PC-3 (cell line): ENCODE measurements at regions not wholly inside any gene's neighbourhood (a gene's known extent, or its start where the extent isn't known, plus 50 kb on each side); places are given as distances from the start of the nearest gene placed in this dataset.

Source experiments
- ATAC-seq: fragments of 200-7000 bp; cut with Tn5 transposase; 2 replicates; pipeline ENCODE4 v1.9.1; 2020; ENCODE audit warnings: mild to moderate bottlenecking, moderate library complexity
- BruUV-seq: library from RNA; stranded (reverse); fragments of 400-500 nt; replicated peaks from 2 replicates; lab custom pipeline; 2021; lab: Mats Ljungman, UMichigan
- CTCF ChIA-PET: fragments of 300-600 bp; sonication (Branson Sonifier 250); formaldehyde crosslinking; loops from one replicate; lab custom pipeline; 2022; ENCODE audit warnings: antibody characterized with exemption; lab: Charles Lee
- POLR2A ChIA-PET: fragments of 300-600 bp; sonication (Branson Sonifier 250); formaldehyde crosslinking; loops from one replicate; lab custom pipeline; 2022; ENCODE audit warnings: antibody characterized with exemption; ENCODE audit not compliant: unreplicated experiment; lab: Charles Lee
- DNase-seq: peaks from one replicate; pipeline ENCODE4 v3.0.0-alpha.2; 2015
- H2AFZ ChIP-seq: fragments of 300-600 bp; sonication (generic); 2 replicates; pipeline ENCODE4 v1.6.0; 2016; ENCODE audit warnings: antibody characterized with exemption, low read length
- H3F3A ChIP-seq: fragments of 300-600 bp; sonication (generic); one replicate; pipeline ENCODE4 v1.6.0; 2017; ENCODE audit warnings: antibody characterized with exemption, low read length, control low read depth, mild to moderate bottlenecking; ENCODE audit not compliant: unreplicated experiment
- H3K27ac ChIP-seq: fragments of 300-600 bp; sonication (generic); 2 replicates; pipeline ENCODE4 v1.5.1; 2016; ENCODE audit warnings: mild to moderate bottlenecking, low read length
- H3K27me3 ChIP-seq: fragments of 300-600 bp; sonication (generic); 2 replicates; pipeline ENCODE4 v1.6.1; 2016; ENCODE audit warnings: low read length, mixed read lengths
- H3K36me3 ChIP-seq: fragments of 300-600 bp; sonication (generic); 2 replicates; pipeline ENCODE4 v1.6.1; 2016; ENCODE audit warnings: low read depth, mixed run types, low read length, mixed read lengths
- H3K4me1 ChIP-seq: fragments of 300-600 bp; sonication (generic); 2 replicates; pipeline ENCODE4 v1.5.1; 2016; ENCODE audit warnings: low read length; ENCODE audit not compliant: insufficient read depth
- H3K4me2 ChIP-seq: fragments of 300-600 bp; sonication (generic); 2 replicates; pipeline ENCODE4 v1.6.0; 2016; ENCODE audit warnings: low read length
- H3K4me3 ChIP-seq: fragments of 300-600 bp; sonication (generic); 2 replicates; pipeline ENCODE4 v1.5.1; 2016; ENCODE audit warnings: mild to moderate bottlenecking, low read length, mixed read lengths
- H3K79me2 ChIP-seq: fragments of 300-600 bp; sonication (generic); 2 replicates; pipeline ENCODE4 v1.6.1; 2017; ENCODE audit warnings: low read length, mixed read lengths
- H3K9ac ChIP-seq: fragments of 300-600 bp; sonication (generic); 2 replicates; pipeline ENCODE4 v1.6.0; 2016; ENCODE audit warnings: mild to moderate bottlenecking, low read length
- H3K9me2 ChIP-seq: fragments of 300-600 bp; sonication (generic); replicated peaks from 2 replicates; pipeline ENCODE4 v1.6.1; 2016; ENCODE audit warnings: mixed run types, low read length, mixed read lengths
- H3K9me3 ChIP-seq: fragments of 300-600 bp; sonication (generic); 2 replicates; pipeline ENCODE4 v1.6.1; 2016; ENCODE audit warnings: low read length, mixed read lengths
- H4K20me1 ChIP-seq: fragments of 300-600 bp; sonication (generic); 2 replicates; pipeline ENCODE4 v1.6.1; 2016; ENCODE audit warnings: low read length, mixed read lengths
- CTCF ChIP-seq: fragments of 300-600 bp; sonication (generic); conservative IDR thresholded peaks from 2 replicates; pipeline ENCODE4 v1.5.1; 2017; ENCODE audit warnings: antibody characterized with exemption, low read depth, mild to moderate bottlenecking, low read length
- EZH2 ChIP-seq: fragments of 300-600 bp; sonication (generic); IDR thresholded peaks from one replicate; pipeline ENCODE4 v1.6.1; 2017; ENCODE audit warnings: antibody characterized with exemption, mild to moderate bottlenecking, low read length; ENCODE audit not compliant: unreplicated experiment
- EZH2phosphoT487 ChIP-seq: fragments of 300-600 bp; sonication (generic); IDR thresholded peaks from 2 replicates; pipeline ENCODE4 v1.6.1; 2018; ENCODE audit warnings: mild to moderate bottlenecking, antibody characterized with exemption, low read length, borderline replicate concordance
- intact Hi-C: fragments of 100-400 bp; cut with micrococcal nuclease; formaldehyde crosslinking; loops from 2 replicates; pipeline ENCODE4 v1.9.0; 2023

- no peak overlapping the region for H2AFZ ChIP-seq
- H3K27me3 ChIP-seq: peaks cover 13% of the 10 kb centered on the region
- no peaks in the 10 kb centered on the region for H3K4me1 ChIP-seq
- H3K27ac ChIP-seq: no peak overlapping the region
- H3K79me2 ChIP-seq: no peaks in the 10 kb centered on the region
- no peaks in the 10 kb centered on the region for H3K36me3 ChIP-seq
- no peak overlapping the region for H3K4me2 ChIP-seq
- TF ChIP-seq EZH2phosphoT487 (no peak), EZH2 (no peak), CTCF (no peak)
- no peak overlapping the region for H3K9ac ChIP-seq
- no TSS peak for BruUV-seq
- H3K4me3 ChIP-seq: no peak overlapping the region
- CTCF ChIA-PET: no interaction called here
- POLR2A ChIA-PET: no interaction called here
- no peaks in the 10 kb centered on the region for H3F3A ChIP-seq
- DNase-seq: no peak
- H3K9me3 ChIP-seq: no peaks in the 10 kb centered on the region
- no peaks in the 10 kb centered on the region for H4K20me1 ChIP-seq
- ATAC-seq: no peak
- intact Hi-C loops: no loop called here
- H3K9me2 ChIP-seq: no peaks in the 10 kb centered on the region
These were observed 124.4 kb upstream of the P2RY1 start for GRCh38 chr3:152710549-152710948.

- no peak for ATAC-seq
- H3K36me3 ChIP-seq: no peaks in the 10 kb centered on the region
- no peaks in the 10 kb centered on the region for H4K20me1 ChIP-seq
- TF ChIP-seq CTCF (peak; percentile 35), EZH2 (no peak), EZH2phosphoT487 (no peak)
- no peaks in the 10 kb centered on the region for H3K4me1 ChIP-seq
- no peaks in the 10 kb centered on the region for H3F3A ChIP-seq
- no peak overlapping the region for H2AFZ ChIP-seq
- POLR2A ChIA-PET: no interaction called here
- no peak for DNase-seq
- H3K27ac ChIP-seq: no peak overlapping the region
- peaks cover 8% of the 10 kb centered on the region; the same call in 1 of the 2 replicates for H3K27me3 ChIP-seq
- H3K4me2 ChIP-seq: no peak overlapping the region
- H3K9ac ChIP-seq: no peak overlapping the region
- no peaks in the 10 kb centered on the region for H3K9me3 ChIP-seq
- intact Hi-C loops: no loop called here
- H3K9me2 ChIP-seq: no peaks in the 10 kb centered on the region
- no peaks in the 10 kb centered on the region for H3K79me2 ChIP-seq
- H3K4me3 ChIP-seq: no peak overlapping the region
- CTCF ChIA-PET: no interaction called here
- BruUV-seq: no TSS peak
These were observed 120.9 kb upstream of the P2RY1 start for GRCh38 chr3:152713989-152714388.

GRCh38 chr3:152714507-152714906 lies 120.4 kb upstream of the P2RY1 start:
- no peaks in the 10 kb centered on the region for H4K20me1 ChIP-seq
- H3K4me2 ChIP-seq: no peak overlapping the region
- no TSS peak for BruUV-seq
- peaks cover 8% of the 10 kb centered on the region; the same call in 1 of the 2 replicates for H3K27me3 ChIP-seq
- no peak overlapping the region for H3K27ac ChIP-seq
- ChIA-PET POLR2A (no interaction called here), CTCF (no interaction called here)
- intact Hi-C loops: no loop called here
- no peak for ATAC-seq
- no peaks in the 10 kb centered on the region for H3K9me2 ChIP-seq
- H3K36me3 ChIP-seq: no peaks in the 10 kb centered on the region
- H2AFZ ChIP-seq: no peak overlapping the region
- TF ChIP-seq CTCF (no peak), EZH2 (no peak), EZH2phosphoT487 (no peak)
- H3K9ac ChIP-seq: no peak overlapping the region
- H3K9me3 ChIP-seq: no peaks in the 10 kb centered on the region
- H3K79me2 ChIP-seq: no peaks in the 10 kb centered on the region
- no peaks in the 10 kb centered on the region for H3F3A ChIP-seq
- no peaks in the 10 kb centered on the region for H3K4me1 ChIP-seq
- no peak overlapping the region for H3K4me3 ChIP-seq
- DNase-seq: no peak
